Activated CD4-positive, alpha-beta T cell treated with anti-CD3 and anti-CD28 coated beads, Interleukin-2, Interleukin-4, amounts not matched to agents 100 ng/mL and 50 ng/mL, durations not matched to agents 16 hours and 8 hours (primary cell): ENCODE measurements at regions not wholly inside any gene's neighbourhood (a gene's known extent, or its start where the extent isn't known, plus 50 kb on each side); places are given as distances from the start of the nearest gene placed in this dataset.

Experiments used
- DNase-seq: peaks from one replicate; pipeline ENCODE4 v3.0.0-alpha.2; 2020; ENCODE audit warnings: low spot score

GRCh38 chrX:9087271-9088040 is 53.5 kb upstream of the FAM9B start:
- no peak for DNase-seq

DNA sequence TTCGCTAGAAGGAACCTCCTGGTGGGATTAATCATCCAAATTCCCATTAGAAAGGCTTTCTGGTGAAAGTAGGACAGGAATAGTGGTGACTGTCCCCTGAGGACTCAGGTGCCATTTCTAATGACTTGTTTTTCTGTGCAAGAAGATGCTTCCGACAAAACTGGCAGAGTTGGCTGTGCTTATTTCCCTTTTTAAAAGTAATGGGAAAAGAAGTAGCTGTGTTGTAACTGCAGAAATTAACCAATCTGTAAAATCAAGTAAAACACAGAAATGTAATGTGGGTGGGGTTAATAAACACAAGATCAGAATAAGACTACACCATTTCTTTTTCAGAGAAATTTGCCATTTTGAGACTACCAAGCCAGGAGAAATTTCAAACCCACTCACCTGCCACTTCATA is 55.0 kb upstream of the FAM9B start:
- DNase-seq = no peak

GRCh38 chrX:9090766-9091165 is 56.8 kb upstream of the FAM9B start:
- DNase-seq = no peak

DNA sequence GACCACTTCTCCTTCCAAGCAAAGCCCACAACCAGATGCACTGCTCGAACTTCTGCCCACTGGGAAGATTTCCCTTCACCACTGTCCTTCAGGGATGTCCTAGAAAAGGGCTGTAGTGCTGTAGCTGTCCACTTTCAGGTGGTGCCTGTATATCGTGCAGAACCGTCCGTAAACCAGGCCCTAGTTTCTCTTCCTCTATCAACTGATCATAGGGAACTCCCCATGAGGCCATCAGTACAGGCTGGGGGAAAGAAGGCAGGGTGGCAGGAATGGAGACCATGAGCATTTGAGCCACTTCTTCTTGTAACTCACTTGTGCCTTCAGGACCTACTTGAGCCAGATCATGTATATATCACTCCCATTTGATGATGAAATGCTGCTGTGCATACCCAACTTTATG is 57.3 kb upstream of the FAM9B start:
- no peak for DNase-seq

DNA sequence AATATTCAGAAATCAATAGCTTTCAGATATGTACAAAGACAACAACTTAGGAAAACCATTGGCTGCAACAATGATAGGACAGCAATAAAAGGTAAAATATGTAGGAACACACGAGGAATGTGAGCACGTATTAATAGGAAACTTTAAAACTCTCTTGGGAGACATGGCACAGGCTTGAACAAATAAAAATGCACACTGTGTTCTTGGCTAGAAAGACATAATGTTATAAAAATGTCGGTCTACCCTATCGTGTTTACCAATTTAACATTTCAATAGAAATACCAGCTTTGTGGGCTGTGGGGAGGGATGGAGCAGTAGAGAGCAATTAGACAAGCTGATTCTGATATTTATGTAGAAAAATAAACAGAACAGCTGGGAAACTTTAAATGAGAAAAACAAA is 69.0 kb upstream of the FAM9B start:
- no peak for DNase-seq

DNA sequence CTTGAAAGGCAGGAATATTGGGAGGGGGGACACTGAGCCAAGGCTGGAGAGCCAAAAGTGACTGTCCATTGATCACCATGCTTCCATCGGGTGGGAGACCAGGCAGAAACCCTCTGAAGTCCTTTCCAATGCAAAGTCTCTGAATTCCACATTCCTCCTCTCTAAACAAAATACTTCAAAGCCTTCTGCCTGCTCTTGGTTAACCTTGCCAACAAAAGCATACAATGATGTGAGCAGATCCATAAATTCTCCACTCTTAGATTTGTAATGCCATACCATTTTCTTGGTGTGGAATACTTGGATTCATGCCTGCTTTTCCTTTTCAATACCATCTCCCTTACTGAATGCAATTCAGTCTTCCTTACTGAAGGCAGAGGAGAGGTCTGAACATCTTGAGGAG is 74.1 kb upstream of the FAM9B start:
- no peak for DNase-seq

DNA sequence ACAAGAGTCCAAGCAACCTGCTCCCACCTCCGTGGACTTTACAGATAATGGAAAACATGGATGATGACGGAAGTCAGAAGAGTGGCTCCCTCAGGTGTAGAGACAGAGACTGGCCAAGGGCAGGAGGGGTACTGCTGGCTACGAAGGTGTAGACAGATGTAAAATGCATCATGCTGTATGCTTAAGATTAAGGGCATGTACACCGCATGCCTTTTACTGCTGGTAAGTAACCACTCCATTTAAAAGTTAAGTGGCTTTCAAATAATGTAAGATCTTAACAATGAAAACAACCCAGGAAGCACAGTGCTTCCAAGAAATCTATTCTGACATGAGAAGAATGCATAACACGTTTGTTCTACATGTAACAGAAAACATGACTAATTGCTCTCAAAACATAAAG is 76.9 kb upstream of the FAM9B start:
- no peak for DNase-seq

DNA sequence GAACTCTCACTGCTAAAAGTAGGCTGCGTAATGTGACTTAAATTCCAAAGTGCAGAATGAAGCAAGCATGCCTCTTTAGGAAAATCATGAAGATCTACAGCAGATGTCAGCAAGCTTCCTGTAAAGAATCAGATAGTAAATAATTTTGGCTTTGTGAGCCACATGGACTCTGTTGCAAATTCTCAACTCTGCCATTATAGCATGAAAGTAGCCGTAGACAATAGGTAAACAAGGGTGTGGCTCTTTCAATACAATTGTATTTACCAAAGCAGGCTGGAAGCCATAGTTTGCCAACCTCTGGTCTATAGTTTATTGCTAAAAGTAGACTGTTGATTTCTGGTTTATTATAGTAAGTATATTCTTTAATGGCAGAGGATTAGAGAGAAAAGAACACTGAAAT is 80.3 kb upstream of the FAM9B start:
- no peak for DNase-seq

GRCh38 chrX:9117851-9118250 is 83.9 kb upstream of the FAM9B start:
- DNase-seq = no peak

- no peak for DNase-seq
Measured at GRCh38 chrX:9122519-9123245, 88.8 kb upstream of the FAM9B start.

DNA sequence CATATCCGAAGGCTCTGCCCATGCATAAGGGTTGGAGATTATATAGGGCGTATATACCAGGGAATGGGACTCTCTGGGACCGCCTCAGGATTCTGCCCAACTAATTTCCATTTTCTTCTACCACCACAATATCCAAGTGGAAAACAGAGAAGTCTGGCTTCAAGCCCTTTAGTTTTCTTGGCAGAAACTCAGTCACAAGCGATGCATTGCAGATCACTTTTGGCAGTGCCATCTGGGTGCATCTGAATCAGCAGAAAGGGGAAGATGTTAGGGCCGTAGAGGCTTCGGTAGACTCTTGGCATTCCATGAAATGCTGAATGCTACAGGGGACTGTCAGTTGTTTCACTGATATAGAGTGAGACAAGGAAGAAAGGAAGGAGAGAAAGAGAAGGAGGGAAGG is 94.1 kb upstream of the FAM9B start:
- no peak for DNase-seq

- DNase-seq = no peak
Measured at GRCh38 chrX:9130031-9130430, 96.1 kb upstream of the FAM9B start.

DNA sequence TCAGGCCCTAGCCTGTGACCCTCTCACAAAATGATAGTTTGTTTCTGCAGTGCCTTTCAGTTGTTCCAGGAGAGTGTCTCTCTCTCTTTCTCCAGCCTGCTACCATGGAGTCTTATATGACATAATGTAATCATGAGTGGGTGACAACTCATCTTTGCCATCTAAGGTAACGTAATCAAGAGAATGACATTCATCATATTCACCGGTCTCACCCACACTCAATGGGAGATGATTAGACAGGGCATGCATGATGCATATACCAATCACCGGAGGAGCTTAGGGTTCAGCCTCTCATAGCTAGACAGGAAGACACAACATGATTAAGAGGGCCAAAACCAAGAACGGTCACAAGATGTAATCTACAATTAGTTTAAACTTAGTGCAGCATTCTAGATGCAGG is 97.1 kb upstream of the FAM9B start:
- no peak for DNase-seq

- DNase-seq = no peak
Measured at GRCh38 chrX:9132036-9132638, 98.2 kb upstream of the FAM9B start.

GRCh38 chrX:9133426-9133825 is 99.5 kb upstream of the FAM9B start:
- DNase-seq = no peak

DNA sequence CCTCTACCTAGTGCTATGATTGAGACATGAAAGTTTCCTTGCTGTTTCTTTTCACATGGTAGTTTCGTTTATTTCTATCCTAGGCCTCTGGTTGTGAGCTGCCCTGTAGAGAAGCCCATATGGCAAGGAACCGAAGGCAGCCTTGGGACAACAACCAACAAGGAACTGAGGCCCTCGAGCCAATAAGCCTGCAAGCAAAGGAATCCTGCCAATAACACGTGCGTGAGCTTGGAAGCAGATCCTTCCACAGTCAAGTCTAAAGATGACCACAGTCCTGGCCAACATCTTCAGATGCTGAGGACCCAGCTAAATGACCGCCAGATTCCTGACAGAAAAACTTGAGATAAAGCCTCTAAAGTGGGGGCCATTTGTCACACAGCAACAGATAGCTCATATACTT is 100.4 kb upstream of the FAM9B start:
- no peak for DNase-seq

DNA sequence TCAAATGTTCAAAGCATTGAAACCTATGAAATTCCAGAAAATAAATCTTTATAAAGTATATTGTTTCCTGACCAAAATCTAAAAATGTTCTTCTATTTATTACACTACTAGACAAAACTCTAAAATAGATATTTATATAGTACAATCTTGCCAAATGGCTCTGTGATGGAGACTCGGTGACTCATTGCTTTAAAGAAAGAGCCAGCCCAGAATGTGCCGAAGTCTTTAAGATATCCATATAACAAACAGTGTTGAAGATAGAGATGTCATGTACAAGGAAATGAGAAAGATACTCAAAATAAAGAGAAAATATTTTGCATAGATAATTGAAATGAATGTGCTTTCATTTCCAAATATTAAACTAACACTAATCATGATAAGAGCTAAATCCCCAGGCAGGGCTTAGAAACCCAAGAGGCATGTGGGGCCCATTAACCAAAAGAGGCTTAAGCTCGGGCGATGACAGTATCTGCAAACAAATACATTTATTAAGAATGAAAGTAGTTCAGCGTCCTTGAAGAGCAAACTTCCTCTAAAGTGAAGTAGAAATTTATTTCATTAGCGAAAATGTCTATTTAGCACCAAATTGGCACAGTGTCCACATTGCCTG is 102.1 kb upstream of the FAM9B start:
- no peak for DNase-seq

DNA sequence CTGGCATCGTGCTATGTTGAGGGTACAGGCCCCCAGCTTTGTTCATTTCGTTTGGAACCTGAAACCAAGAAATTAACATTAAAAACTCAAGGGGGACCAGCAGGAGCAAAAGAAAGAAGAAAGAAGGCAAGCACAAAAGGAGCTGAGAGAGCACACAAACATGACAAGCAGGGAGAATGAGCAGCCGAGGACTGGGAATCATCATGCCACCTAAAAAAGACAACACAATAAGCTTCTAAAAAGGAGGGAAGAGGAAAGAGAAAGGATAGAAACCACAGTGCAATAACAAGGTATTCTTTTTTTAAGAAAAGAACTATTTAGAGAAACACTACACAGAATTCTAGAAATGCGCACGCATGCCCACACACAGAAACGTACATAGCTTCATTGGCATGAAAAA is 103.2 kb upstream of the FAM9B start:
- DNase-seq = no peak

- no peak for DNase-seq
Measured at GRCh38 chrX:9141496-9141895, 107.6 kb upstream of the FAM9B start.

DNA sequence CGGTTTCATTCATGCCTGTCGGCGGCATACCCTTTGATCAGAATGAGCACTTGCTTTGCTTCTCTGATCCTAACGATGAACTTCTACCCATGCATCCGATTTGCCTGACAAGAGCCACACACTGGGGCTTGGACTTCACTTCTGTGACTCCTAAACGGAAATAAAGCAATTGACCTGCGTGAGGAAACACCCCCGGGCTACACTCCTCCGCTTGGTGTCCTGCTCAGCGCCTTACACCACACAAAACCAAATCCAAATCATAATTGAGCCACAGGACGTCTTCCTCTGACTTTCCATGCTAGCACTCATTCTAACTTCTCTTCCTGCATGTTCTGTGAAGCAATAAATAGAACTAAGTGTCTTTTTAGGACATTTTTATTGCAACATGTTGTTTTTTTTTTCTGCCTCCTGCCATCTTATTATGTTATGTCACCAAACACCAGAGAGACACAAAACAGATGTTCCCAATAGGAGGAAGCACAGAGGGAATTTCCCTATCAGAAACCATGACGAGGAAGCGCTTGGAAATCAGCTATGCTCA is 110.8 kb upstream of the FAM9B start:
- no peak for DNase-seq

DNA sequence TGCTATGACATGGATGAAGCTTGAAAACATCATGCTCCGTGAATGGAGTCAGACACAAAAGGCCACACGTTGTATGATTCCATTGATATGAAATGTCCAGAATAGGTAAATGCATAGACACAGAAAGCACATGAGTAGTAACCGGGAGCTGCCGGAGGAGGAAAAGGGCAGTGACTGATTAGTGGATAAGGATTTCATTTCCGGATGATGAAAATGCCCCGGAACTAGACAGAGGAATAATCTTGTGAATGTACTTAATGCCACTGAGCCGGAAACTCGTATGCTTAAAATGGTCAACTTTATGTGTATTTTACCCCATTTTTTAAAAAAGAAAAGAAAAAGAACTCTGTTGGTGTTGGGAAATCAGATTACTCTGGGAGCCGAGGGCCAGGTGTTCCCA is 112.7 kb upstream of the FAM9B start:
- no peak for DNase-seq

DNA sequence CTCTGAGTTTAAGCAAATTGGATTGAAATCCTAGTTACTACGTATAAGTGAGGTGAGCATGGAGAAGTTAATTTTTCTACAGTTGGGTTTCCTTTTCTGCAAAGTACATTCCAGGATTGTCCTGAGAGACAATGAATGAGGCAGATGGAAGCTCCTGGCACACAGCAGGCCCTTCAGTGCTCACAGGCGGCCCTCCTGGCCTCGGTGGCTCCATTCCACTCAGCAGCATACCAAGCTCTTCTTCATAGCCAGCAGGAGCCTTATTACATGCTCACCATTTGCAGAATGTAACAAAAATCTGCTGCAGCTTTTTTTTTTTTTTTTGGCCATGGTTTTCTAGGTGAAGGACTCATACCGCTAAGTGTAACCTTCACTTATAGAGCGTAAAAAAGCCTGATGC is 113.2 kb upstream of the FAM9B start:
- DNase-seq = no peak

DNA sequence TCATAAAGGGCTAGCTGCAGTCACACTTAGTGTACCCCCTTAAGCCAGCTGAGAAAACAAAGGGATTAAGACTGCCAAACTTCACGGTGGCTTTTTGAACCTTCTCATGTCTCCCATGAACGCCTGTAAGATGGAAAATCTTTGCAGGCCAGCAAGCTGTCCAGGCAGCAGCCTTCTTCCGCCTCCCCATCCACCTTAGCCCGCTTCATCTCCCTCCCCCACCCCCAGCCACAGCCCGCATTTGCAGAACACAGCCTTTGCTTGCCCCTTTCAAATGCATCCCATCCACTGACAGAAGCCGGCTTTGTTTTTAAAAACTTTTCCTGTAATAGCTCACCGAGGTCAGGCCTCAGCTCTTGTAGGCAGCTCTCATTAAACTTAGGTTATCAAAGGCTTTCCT is 113.8 kb upstream of the FAM9B start:
- DNase-seq = no peak
